PC-3 (cell line): ENCODE measurements at regions not wholly inside any gene's neighbourhood (a gene's known extent, or its start where the extent isn't known, plus 50 kb on each side); places are given as distances from the start of the nearest gene placed in this dataset.

Source experiments
- ATAC-seq: fragments of 200-7000 bp; cut with Tn5 transposase; 2 replicates; pipeline ENCODE4 v1.9.1; 2020; ENCODE audit warnings: mild to moderate bottlenecking, moderate library complexity
- BruUV-seq: library from RNA; stranded (reverse); fragments of 400-500 nt; replicated peaks from 2 replicates; lab custom pipeline; 2021; lab: Mats Ljungman, UMichigan
- CTCF ChIA-PET: fragments of 300-600 bp; sonication (Branson Sonifier 250); formaldehyde crosslinking; loops from one replicate; lab custom pipeline; 2022; ENCODE audit warnings: antibody characterized with exemption; lab: Charles Lee
- POLR2A ChIA-PET: fragments of 300-600 bp; sonication (Branson Sonifier 250); formaldehyde crosslinking; loops from one replicate; lab custom pipeline; 2022; ENCODE audit warnings: antibody characterized with exemption; ENCODE audit not compliant: unreplicated experiment; lab: Charles Lee
- DNase-seq: peaks from one replicate; pipeline ENCODE4 v3.0.0-alpha.2; 2015
- H2AFZ ChIP-seq: fragments of 300-600 bp; sonication (generic); 2 replicates; pipeline ENCODE4 v1.6.0; 2016; ENCODE audit warnings: antibody characterized with exemption, low read length
- H3F3A ChIP-seq: fragments of 300-600 bp; sonication (generic); one replicate; pipeline ENCODE4 v1.6.0; 2017; ENCODE audit warnings: antibody characterized with exemption, low read length, control low read depth, mild to moderate bottlenecking; ENCODE audit not compliant: unreplicated experiment
- H3K27ac ChIP-seq: fragments of 300-600 bp; sonication (generic); 2 replicates; pipeline ENCODE4 v1.5.1; 2016; ENCODE audit warnings: mild to moderate bottlenecking, low read length
- H3K27me3 ChIP-seq: fragments of 300-600 bp; sonication (generic); 2 replicates; pipeline ENCODE4 v1.6.1; 2016; ENCODE audit warnings: low read length, mixed read lengths
- H3K36me3 ChIP-seq: fragments of 300-600 bp; sonication (generic); 2 replicates; pipeline ENCODE4 v1.6.1; 2016; ENCODE audit warnings: low read depth, mixed run types, low read length, mixed read lengths
- H3K4me1 ChIP-seq: fragments of 300-600 bp; sonication (generic); 2 replicates; pipeline ENCODE4 v1.5.1; 2016; ENCODE audit warnings: low read length; ENCODE audit not compliant: insufficient read depth
- H3K4me2 ChIP-seq: fragments of 300-600 bp; sonication (generic); 2 replicates; pipeline ENCODE4 v1.6.0; 2016; ENCODE audit warnings: low read length
- H3K4me3 ChIP-seq: fragments of 300-600 bp; sonication (generic); 2 replicates; pipeline ENCODE4 v1.5.1; 2016; ENCODE audit warnings: mild to moderate bottlenecking, low read length, mixed read lengths
- H3K79me2 ChIP-seq: fragments of 300-600 bp; sonication (generic); 2 replicates; pipeline ENCODE4 v1.6.1; 2017; ENCODE audit warnings: low read length, mixed read lengths
- H3K9ac ChIP-seq: fragments of 300-600 bp; sonication (generic); 2 replicates; pipeline ENCODE4 v1.6.0; 2016; ENCODE audit warnings: mild to moderate bottlenecking, low read length
- H3K9me2 ChIP-seq: fragments of 300-600 bp; sonication (generic); replicated peaks from 2 replicates; pipeline ENCODE4 v1.6.1; 2016; ENCODE audit warnings: mixed run types, low read length, mixed read lengths
- H3K9me3 ChIP-seq: fragments of 300-600 bp; sonication (generic); 2 replicates; pipeline ENCODE4 v1.6.1; 2016; ENCODE audit warnings: low read length, mixed read lengths
- H4K20me1 ChIP-seq: fragments of 300-600 bp; sonication (generic); 2 replicates; pipeline ENCODE4 v1.6.1; 2016; ENCODE audit warnings: low read length, mixed read lengths
- CTCF ChIP-seq: fragments of 300-600 bp; sonication (generic); conservative IDR thresholded peaks from 2 replicates; pipeline ENCODE4 v1.5.1; 2017; ENCODE audit warnings: antibody characterized with exemption, low read depth, mild to moderate bottlenecking, low read length
- EZH2 ChIP-seq: fragments of 300-600 bp; sonication (generic); IDR thresholded peaks from one replicate; pipeline ENCODE4 v1.6.1; 2017; ENCODE audit warnings: antibody characterized with exemption, mild to moderate bottlenecking, low read length; ENCODE audit not compliant: unreplicated experiment
- EZH2phosphoT487 ChIP-seq: fragments of 300-600 bp; sonication (generic); IDR thresholded peaks from 2 replicates; pipeline ENCODE4 v1.6.1; 2018; ENCODE audit warnings: mild to moderate bottlenecking, antibody characterized with exemption, low read length, borderline replicate concordance
- intact Hi-C: fragments of 100-400 bp; cut with micrococcal nuclease; formaldehyde crosslinking; loops from 2 replicates; pipeline ENCODE4 v1.9.0; 2023

GRCh38 chr7:118878336-118878735 is 653.8 kb downstream of the ANKRD7 start:
- ATAC-seq: no peak
- POLR2A ChIA-PET: interaction anchor here (0.6 kb wide), 1 partner anchor 1764 kb away, joined by 6 read pairs; no protein-coding TSS in a partner anchor
- H3K4me2 ChIP-seq: no peak overlapping the region
- no peak overlapping the region for H2AFZ ChIP-seq
- no TSS peak for BruUV-seq
- H3K27ac ChIP-seq: no peak overlapping the region
- no peaks in the 10 kb centered on the region for H3K9me3 ChIP-seq
- TF ChIP-seq EZH2: no peak
- TF ChIP-seq EZH2phosphoT487: no peak
- no peak for TF ChIP-seq CTCF
- no peaks in the 10 kb centered on the region for H3K79me2 ChIP-seq
- no peaks in the 10 kb centered on the region for H3K4me1 ChIP-seq
- H3K9ac ChIP-seq: no peak overlapping the region
- intact Hi-C loops: loop anchor here (5.0 kb wide), 1 partner anchor 969 kb away; no protein-coding TSS in a partner anchor
- no peaks in the 10 kb centered on the region for H3F3A ChIP-seq
- CTCF ChIA-PET: no interaction called here
- H3K36me3 ChIP-seq: no peaks in the 10 kb centered on the region
- H4K20me1 ChIP-seq: no peaks in the 10 kb centered on the region
- H3K27me3 ChIP-seq: no peaks in the 10 kb centered on the region
- no peak overlapping the region for H3K4me3 ChIP-seq
- no peak for DNase-seq
- H3K9me2 ChIP-seq: no peaks in the 10 kb centered on the region

DNA sequence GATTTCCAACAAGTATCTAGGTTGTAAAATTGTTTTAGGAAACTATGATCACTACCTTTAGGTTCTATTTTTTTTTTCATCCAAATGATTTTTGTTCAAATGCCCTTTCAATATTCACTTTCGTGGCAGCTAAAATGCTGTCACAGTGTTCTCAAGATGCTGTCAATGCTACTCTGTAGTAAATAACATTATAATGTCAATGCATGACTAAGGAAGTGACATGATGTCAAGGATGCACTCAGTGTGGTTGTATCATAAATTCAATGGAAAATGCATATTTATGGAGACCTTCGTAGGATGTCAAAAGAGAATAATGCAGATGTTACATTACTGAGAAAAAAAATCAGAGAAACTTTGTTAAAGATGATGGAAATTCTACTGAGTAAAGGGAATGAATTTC is 673.8 kb downstream of the ANKRD7 start:
- intact Hi-C loops: loop anchor here (10.0 kb wide), 1 partner anchor 643 kb away; no protein-coding TSS in a partner anchor
- Histone ChIP-seq H3K27ac (no peak overlapping the region), H4K20me1 (no peaks in the 10 kb centered on the region), H3K4me1 (no peaks in the 10 kb centered on the region), H3K36me3 (no peaks in the 10 kb centered on the region), H3K79me2 (no peaks in the 10 kb centered on the region), H2AFZ (no peak overlapping the region), H3F3A (no peaks in the 10 kb centered on the region), H3K4me3 (no peak overlapping the region), H3K9me2 (no peaks in the 10 kb centered on the region), H3K27me3 (no peaks in the 10 kb centered on the region), H3K9ac (no peak overlapping the region), H3K4me2 (no peak overlapping the region), H3K9me3 (no peaks in the 10 kb centered on the region)
- ChIA-PET CTCF (no interaction called here), POLR2A (no interaction called here)
- no peak for DNase-seq
- no peak for ATAC-seq
- TF ChIP-seq CTCF (no peak), EZH2 (no peak), EZH2phosphoT487 (no peak)
- BruUV-seq: no TSS peak

- no peaks in the 10 kb centered on the region for H3K9me3 ChIP-seq
- no peak overlapping the region for H3K4me2 ChIP-seq
- no peak overlapping the region for H3K4me3 ChIP-seq
- no peaks in the 10 kb centered on the region for H4K20me1 ChIP-seq
- H3K9ac ChIP-seq: no peak overlapping the region
- no peak for DNase-seq
- BruUV-seq: no TSS peak
- no peaks in the 10 kb centered on the region for H3K36me3 ChIP-seq
- no peaks in the 10 kb centered on the region for H3F3A ChIP-seq
- no peaks in the 10 kb centered on the region for H3K4me1 ChIP-seq
- H3K27ac ChIP-seq: no peak overlapping the region
- no peak for ATAC-seq
- H3K79me2 ChIP-seq: no peaks in the 10 kb centered on the region
- H3K27me3 ChIP-seq: no peaks in the 10 kb centered on the region
- H3K9me2 ChIP-seq: no peaks in the 10 kb centered on the region
- TF ChIP-seq EZH2: no peak
- no peak for TF ChIP-seq CTCF
- TF ChIP-seq EZH2phosphoT487: no peak
- intact Hi-C loops: loop anchor here (10.0 kb wide), 1 partner anchor 258 kb away; no protein-coding TSS in a partner anchor
- CTCF ChIA-PET: no interaction called here
- no peak overlapping the region for H2AFZ ChIP-seq
- POLR2A ChIA-PET: no interaction called here
These were observed 678.1 kb downstream of the ANKRD7 start for GRCh38 chr7:118902600-118902999.
